Ectodermal cell (in vitro differentiated cells): ENCODE measurements at regions not wholly inside any gene's neighbourhood (a gene's known extent, or its start where the extent isn't known, plus 50 kb on each side); places are given as distances from the start of the nearest gene placed in this dataset.

ENCODE experiments used
- H3K27ac ChIP-seq: 2 replicates; pipeline ENCODE4 v1.7.0; 2013; ENCODE audit warnings: mild to moderate bottlenecking, low read depth, low read length; ENCODE audit not compliant: insufficient read depth, poor library complexity, severe bottlenecking
- H3K27me3 ChIP-seq: 2 replicates; pipeline ENCODE4 v1.7.0; 2013; ENCODE audit warnings: mild to moderate bottlenecking, low read length; ENCODE audit not compliant: insufficient read depth, control insufficient read depth, poor library complexity, severe bottlenecking
- H3K36me3 ChIP-seq: one replicate; pipeline ENCODE4 v1.7.0; 2013; ENCODE audit warnings: low read length; ENCODE audit not compliant: control insufficient read depth, insufficient read depth
- H3K4me1 ChIP-seq: one replicate; pipeline ENCODE4 v1.7.0; 2013; ENCODE audit warnings: low read length; ENCODE audit not compliant: control insufficient read depth, insufficient read depth
- H3K4me3 ChIP-seq: 2 replicates; pipeline ENCODE4 v1.7.0; 2013; ENCODE audit warnings: low read depth, low read length, control low read depth; ENCODE audit not compliant: insufficient read depth
- H3K9me3 ChIP-seq: 2 replicates; pipeline ENCODE4 v1.7.0; 2013; ENCODE audit warnings: mild to moderate bottlenecking, low read length, moderate library complexity; ENCODE audit not compliant: control insufficient read depth
- WGBS, 2 experiments: methylation state at CpG; one replicate each; pipeline ENCODE4 v1.1.7; 2013; ENCODE audit warnings: missing lambda C conversion rate in 2 of 2; 5-methylcytosine and 5-hydroxymethylcytosine counted together

DNA sequence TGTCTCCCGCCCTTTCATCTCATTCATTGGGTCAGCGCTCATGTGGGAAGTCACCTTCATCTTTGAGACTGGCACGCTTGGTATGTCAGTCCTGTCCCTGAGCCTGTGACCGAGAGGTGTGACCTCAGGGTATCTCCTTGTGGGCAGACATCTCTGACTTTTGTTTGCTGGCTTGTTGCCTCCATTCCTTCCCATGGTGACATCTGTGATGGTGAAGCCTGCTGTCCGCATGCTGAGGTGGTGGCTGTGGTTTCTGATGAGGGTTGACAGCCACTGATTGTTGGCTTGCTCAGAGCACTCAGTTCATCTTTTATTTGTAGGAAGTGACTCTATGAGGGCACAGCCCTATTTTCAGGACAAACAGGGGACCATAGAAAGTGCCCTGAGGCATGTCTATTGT lies 139.2 kb downstream of the SLC4A3 start:
- no peak overlapping the region for H3K27ac ChIP-seq
- H3K4me3 ChIP-seq = no peak overlapping the region
- no peaks in the 10 kb centered on the region for H3K9me3 ChIP-seq
- no peaks in the 10 kb centered on the region for H3K27me3 ChIP-seq
- H3K36me3 ChIP-seq = no peaks in the 10 kb centered on the region
- 92 to 96% methylated on average over 5 of the region's 5 CpGs for WGBS, 2 experiments
- H3K4me1 ChIP-seq = peaks cover 4% of the 10 kb centered on the region

DNA sequence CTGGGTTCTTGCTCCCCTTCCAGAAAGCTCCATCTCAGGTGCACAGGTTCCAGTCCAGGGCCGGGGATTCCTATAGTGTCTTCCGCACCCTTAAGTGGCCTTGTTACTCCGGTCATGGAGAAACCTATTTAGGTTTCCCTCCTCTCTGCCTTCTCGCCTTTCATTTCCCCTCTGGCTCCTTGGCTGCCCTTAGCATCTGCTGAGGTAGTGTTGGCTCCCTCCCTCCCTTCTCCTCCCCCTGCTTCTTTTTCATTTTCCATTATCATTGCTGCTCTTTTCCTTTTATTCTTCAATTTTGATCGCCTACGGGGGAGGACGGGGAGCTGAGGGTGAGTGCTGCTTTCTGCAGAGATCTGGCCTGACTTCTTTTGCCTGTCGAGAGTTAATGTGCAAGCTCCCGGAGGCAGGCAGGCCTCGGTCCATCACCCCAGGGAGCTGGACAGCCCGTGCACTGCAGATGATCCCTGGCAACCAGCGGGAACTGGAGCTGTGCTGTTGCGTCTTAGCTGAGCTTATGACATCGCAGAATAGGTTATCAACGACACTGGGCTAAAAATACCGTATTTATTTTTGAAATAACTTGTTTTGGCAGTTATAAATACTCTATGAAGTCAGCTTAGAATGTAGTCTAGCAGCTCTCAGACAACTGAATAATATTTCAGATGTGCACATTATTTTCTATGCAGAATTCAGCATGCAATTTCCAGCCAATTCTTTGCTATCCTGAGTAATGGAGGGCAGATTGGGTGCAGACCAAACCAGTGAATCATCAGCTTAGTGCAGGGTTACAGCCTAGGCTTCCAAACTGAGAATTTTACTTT lies 141.9 kb downstream of the SLC4A3 start:
- WGBS, 2 experiments = 83 to 85% methylated on average over 16 of the region's 16 CpGs
- Histone ChIP-seq H3K4me3 (no peak overlapping the region), H3K36me3 (no peaks in the 10 kb centered on the region), H3K27me3 (no peaks in the 10 kb centered on the region), H3K4me1 (peaks cover 4% of the 10 kb centered on the region), H3K27ac (no peak overlapping the region), H3K9me3 (no peaks in the 10 kb centered on the region)

DNA sequence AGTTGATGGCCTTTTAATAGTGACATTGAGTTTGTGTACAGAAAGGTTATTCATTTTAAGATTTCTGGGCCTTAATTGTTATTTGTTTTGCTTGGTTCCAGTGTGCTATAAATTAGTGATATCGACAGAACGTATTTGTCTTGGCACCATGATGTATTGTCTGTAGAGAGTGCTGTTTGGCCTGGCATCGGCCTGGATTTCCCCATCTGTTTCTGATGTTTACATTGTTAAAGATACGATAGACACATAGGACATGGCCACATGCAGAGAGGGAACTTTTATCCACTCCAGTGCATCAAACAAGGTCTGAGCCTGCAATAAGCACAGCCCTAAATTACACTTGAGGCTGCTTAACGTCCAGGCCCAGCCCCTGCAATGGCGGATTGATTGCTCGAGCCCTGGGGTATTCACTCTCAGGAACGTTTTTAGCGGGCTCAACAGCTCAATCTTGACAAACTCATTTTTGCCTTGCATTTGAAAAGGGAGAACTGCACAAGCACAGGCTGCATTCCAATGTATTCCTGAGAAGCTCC lies 144.7 kb downstream of the SLC4A3 start:
- Histone ChIP-seq H3K4me3 (no peak overlapping the region), H3K4me1 (peaks cover 4% of the 10 kb centered on the region), H3K36me3 (no peaks in the 10 kb centered on the region), H3K27ac (no peak overlapping the region), H3K27me3 (no peaks in the 10 kb centered on the region), H3K9me3 (no peaks in the 10 kb centered on the region)
- WGBS, 2 experiments = 88 to 94% methylated on average over 9 of the region's 9 CpGs

DNA sequence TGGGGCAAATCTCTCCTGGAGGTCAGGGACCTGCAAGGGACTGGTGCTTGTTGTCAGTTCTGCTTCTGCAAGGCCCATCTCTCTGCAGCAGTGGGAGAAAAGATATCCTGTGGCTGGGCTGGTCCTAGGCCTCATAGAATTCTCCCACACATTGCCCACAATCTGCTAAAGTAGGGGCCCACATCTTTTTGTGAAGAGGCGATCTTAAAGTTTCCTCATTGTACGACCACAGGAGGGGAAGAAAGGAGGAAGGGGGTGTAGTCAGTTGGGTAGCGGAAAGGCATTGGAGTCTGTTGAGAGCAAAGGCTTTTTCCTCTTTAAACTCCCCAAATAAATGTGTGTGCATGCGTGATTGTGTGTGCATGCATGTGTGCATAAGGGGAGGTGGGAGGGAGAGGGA lies 145.3 kb downstream of the SLC4A3 start:
- 88 to 93% methylated on average over 4 of the region's 4 CpGs for WGBS, 2 experiments
- Histone ChIP-seq H3K27ac (no peak overlapping the region), H3K4me3 (no peak overlapping the region)

DNA sequence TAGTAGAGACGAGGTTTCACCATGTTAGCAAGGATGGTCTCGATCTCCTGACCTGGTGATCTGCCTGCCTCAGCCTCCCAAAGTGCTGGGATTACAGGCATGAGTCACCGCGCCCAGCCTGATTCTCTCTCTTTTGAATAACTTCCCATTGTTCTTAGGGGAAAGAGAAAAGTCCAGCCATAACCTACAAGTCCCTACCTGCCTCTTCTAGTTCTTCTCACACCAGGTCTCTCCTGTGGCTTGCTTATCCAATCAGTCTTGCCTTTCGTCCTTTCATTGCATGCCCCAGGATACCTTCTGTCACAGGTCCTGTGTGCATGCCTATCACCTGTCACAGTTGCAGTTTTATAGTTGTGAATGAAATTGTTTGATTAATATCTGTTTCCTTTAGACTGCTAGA lies 148.1 kb downstream of the SLC4A3 start:
- H3K9me3 ChIP-seq = no peaks in the 10 kb centered on the region
- no peaks in the 10 kb centered on the region for H3K4me1 ChIP-seq
- no peaks in the 10 kb centered on the region for H3K36me3 ChIP-seq
- H3K4me3 ChIP-seq = no peak overlapping the region
- no peaks in the 10 kb centered on the region for H3K27me3 ChIP-seq
- H3K27ac ChIP-seq = no peak overlapping the region
- WGBS, 2 experiments = 89 to 92% methylated on average over 5 of the region's 5 CpGs

More for the DNA sequence above, 145.3 kb downstream of the SLC4A3 start:
- Histone ChIP-seq H3K27me3 (no peaks in the 10 kb centered on the region), H3K36me3 (no peaks in the 10 kb centered on the region), H3K9me3 (no peaks in the 10 kb centered on the region), H3K4me1 (peaks cover 4% of the 10 kb centered on the region)

DNA sequence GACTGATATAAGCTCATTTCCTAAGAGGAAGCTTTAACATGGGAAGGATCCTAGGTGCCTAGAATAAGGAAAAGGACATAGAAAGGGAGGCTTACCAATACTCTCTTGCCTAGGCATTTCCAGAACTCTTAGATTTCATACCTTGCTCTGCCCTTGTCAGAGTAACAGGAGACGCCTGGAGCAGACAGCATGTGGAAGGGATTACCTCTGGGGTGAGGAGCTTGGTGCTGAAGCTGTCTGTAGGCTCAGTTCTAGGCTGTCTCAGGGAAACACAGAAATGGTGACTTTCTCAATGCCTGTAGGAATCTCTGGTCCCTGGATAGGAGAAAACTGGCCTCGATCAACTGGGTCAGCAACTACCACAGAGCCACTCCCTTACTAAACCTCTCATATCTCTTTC lies 150.0 kb downstream of the SLC4A3 start:
- no peaks in the 10 kb centered on the region for H3K9me3 ChIP-seq
- H3K27ac ChIP-seq = no peak overlapping the region
- H3K4me1 ChIP-seq = no peaks in the 10 kb centered on the region
- no peaks in the 10 kb centered on the region for H3K36me3 ChIP-seq
- no peaks in the 10 kb centered on the region for H3K27me3 ChIP-seq
- 92 to 95% methylated on average over 2 of the region's 2 CpGs for WGBS, 2 experiments
- no peak overlapping the region for H3K4me3 ChIP-seq

DNA sequence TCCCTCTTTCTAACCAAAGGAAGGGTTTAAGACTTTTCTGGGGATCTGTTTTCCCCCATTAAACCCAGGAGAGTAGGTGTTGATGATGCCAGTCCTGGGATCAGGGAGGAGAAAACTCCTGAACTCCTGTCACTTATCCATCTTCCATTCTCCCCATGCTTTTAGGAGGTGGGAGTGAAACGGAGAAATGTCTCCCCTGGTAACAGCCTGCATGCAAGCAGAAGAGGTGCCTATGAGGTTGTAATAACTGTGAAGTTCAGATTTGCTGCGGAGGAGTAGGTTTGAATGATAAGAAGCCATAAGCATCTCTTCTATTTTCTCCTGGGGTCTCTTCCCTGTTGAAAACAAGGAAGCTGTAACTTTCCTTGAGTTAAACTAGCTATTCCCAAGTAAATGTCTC lies 150.8 kb downstream of the SLC4A3 start:
- H3K4me1 ChIP-seq = peaks cover 6% of the 10 kb centered on the region

DNA sequence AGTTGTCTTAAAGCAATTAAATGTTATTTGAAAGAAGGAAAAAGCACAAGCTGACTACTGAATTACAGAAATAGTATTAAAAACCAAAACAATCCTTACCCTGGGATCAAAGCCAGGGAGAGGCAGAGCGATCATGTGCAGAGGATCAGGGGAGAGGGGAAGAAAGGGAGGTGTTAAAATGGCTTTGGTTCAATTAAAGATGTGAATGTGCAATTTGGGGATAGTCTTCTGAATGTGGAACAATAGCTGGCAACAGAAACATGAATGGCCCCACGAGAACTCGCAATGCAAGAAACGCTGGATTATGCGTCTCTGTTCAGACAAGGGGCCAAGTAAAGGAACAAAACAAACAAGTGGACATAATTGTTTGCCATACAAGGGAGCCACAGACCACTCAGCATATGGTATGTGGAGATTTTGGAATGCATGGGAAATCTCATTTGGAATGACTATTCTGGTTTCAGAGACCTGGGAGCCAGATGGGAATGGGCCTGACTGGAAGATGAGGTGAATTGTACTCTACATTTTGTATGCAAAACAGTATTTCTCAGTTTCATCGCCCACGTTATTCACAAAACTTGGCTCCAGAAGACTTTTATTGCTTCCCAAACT lies 155.4 kb downstream of the SLC4A3 start:
- H3K36me3 ChIP-seq = no peaks in the 10 kb centered on the region
- no peaks in the 10 kb centered on the region for H3K9me3 ChIP-seq
- H3K27me3 ChIP-seq = no peaks in the 10 kb centered on the region
- H3K4me1 ChIP-seq = peaks cover 7% of the 10 kb centered on the region
- H3K27ac ChIP-seq = no peak overlapping the region
- H3K4me3 ChIP-seq = no peak overlapping the region
- 93 to 95% methylated on average over 7 of the region's 7 CpGs for WGBS, 2 experiments

More for the DNA sequence above, 150.8 kb downstream of the SLC4A3 start:
- Histone ChIP-seq H3K9me3 (no peaks in the 10 kb centered on the region), H3K27me3 (no peaks in the 10 kb centered on the region), H3K4me3 (no peak overlapping the region), H3K27ac (no peak overlapping the region), H3K36me3 (no peaks in the 10 kb centered on the region)
- 81 to 92% methylated on average over 1 to 2 of the region's 2 CpGs for WGBS, 2 experiments

DNA sequence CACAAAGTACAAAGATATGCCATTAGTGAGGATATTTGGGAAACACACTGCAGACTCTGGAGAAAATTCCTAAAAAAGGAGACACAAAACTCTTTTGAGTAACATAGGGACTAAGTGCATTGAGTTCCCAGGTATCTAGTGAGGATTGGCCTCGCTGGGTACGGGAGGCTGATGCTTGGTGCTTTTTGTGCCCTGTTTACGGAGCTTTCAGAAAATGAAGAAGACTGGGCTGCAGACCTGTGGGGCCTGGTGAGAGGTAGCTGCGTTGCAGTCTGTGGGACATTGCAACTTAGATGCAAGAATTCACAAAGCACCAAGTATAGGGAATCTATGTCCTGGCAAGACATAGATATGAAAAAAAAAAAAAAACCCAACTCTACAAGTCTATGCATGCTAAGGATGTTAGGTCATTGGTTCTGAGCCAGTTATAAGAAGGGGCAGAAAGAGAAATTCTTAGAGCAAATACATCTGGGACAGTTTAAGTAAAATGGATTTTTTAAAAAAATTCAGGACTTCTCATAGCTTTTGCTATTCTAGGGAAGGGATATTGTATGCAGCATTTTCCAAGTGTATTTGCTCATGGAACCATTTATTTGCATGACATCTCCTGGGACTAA lies 156.0 kb downstream of the SLC4A3 start:
- Histone ChIP-seq H3K4me3 (no peak overlapping the region), H3K27me3 (no peaks in the 10 kb centered on the region), H3K27ac (no peak overlapping the region), H3K9me3 (no peaks in the 10 kb centered on the region), H3K36me3 (no peaks in the 10 kb centered on the region), H3K4me1 (peaks cover 7% of the 10 kb centered on the region)
- 90 to 94% methylated on average over 4 of the region's 4 CpGs for WGBS, 2 experiments

DNA sequence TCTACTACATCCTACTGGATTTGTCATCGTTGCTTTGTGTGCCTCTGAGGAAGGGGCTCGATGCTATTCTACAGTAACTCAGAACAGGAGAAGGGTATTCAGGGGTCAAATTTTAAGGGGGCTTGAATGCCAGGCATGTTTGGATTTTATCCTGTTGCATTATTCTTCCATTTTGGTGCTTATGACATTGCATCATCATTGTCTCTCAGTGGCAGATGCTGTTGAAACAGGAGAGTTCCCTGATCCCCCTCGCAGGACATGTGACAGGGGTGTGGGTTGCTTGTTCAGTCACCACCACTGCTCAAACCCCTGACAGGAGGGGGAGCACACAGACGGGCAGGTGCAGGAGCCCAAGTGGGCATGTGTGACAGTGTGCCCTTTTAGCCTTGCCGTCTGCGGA lies 156.7 kb downstream of the SLC4A3 start:
- H3K27me3 ChIP-seq = no peaks in the 10 kb centered on the region
- H3K27ac ChIP-seq = no peak overlapping the region
- 93 to 95% methylated on average over 6 of the region's 6 CpGs for WGBS, 2 experiments
- H3K4me1 ChIP-seq = peaks cover 7% of the 10 kb centered on the region
- H3K4me3 ChIP-seq = no peak overlapping the region
- H3K9me3 ChIP-seq = no peaks in the 10 kb centered on the region
- H3K36me3 ChIP-seq = no peaks in the 10 kb centered on the region
